ENCODE measurements at regions not wholly inside any gene's neighbourhood (a gene's known extent, or its start where the extent isn't known, plus 50 kb on each side); places are given as distances from the start of the nearest gene placed in this dataset.

- no peak for TF ChIP-seq POLR2A (IDR thresholded peaks at IDR 0.05; ENCODE audit: borderline replicate concordance, extremely low read depth, insufficient read depth, insufficient read length)
- no peak for TF ChIP-seq CBX3 (IDR thresholded peaks at IDR 0.05; ENCODE audit: low read depth)
Observed at GRCh38 chr4:30024526-30024925, 695.6 kb upstream of the PCDH7 start (continued).

- ATAC-seq: no peak
- ChIA-PET CTCF (no interaction called here), RAD21 (ENCODE audit: low non-redundant PET in 1 of 2, low total read pairs in 2 of 2, uncharacterized antibody in 2 of 2, unreplicated experiment in 2 of 2) (no interaction called here), POLR2A (no interaction called here)
- Histone ChIP-seq H3K4me1 (ENCODE audit: control insufficient read depth in 1 of 2, insufficient read depth in 2 of 2, low read length in 2 of 2) (peaks cover 0 to 4% of the 10 kb centered on the region in 2 experiments; a peak in 2 of 4 replicates), H3K9me2 (ENCODE audit: insufficient read depth) (no peaks in the 10 kb centered on the region), H3K79me2 (ENCODE audit: insufficient read depth, low read length) (no peaks in the 10 kb centered on the region), H3K27me3 (ENCODE audit: insufficient read depth, low read length) (no peaks in the 10 kb centered on the region), H3K9me3 (ENCODE audit: control insufficient read depth in 1 of 2, insufficient read depth in 1 of 2, low read depth in 1 of 2, low read length in 2 of 2) (no peaks in the 10 kb centered on the region), H3K4me3 (replicated peaks in 1 of 2; ENCODE audit: low read depth in 1 of 2, low read length in 2 of 2) (no peak overlapping the region), H4K20me1 (ENCODE audit: insufficient read depth) (no peaks in the 10 kb centered on the region), H3K9ac (ENCODE audit: low read length) (no peak overlapping the region), H2AFZ (ENCODE audit: low read depth, low read length, poor library complexity, severe bottlenecking) (no peak overlapping the region), H3K4me2 (ENCODE audit: low read length) (no peak overlapping the region), H3K36me3 (ENCODE audit: control insufficient read depth in 1 of 2, insufficient read depth in 2 of 2, low read length in 2 of 2) (no peaks in the 10 kb centered on the region), H3K27ac (ENCODE audit: low read depth, low read length) (no peak overlapping the region)
- no peak for TF ChIP-seq CTCF (IDR thresholded peaks at IDR 0.05 in 2 of 3, conservative IDR thresholded peaks at IDR 0.05 in 1 of 3; ENCODE audit: borderline replicate concordance in 1 of 3, insufficient read depth in 1 of 3, low read depth in 2 of 3, low read length in 2 of 3)
- TF ChIP-seq SRF (IDR thresholded peaks at IDR 0.05; ENCODE audit: low read depth): no peak
- no peak for TF ChIP-seq RAD21 (IDR thresholded peaks at IDR 0.05; ENCODE audit: low read depth)
- TF ChIP-seq ELF1 (IDR thresholded peaks at IDR 0.05; ENCODE audit: borderline replicate concordance, low read depth): no peak
- no peak for TF ChIP-seq ZNF274 (IDR thresholded peaks at IDR 0.05; ENCODE audit: low read depth, low read length)
- TF ChIP-seq ATF3 (IDR thresholded peaks at IDR 0.05): no peak
- no peak for TF ChIP-seq SIN3A (IDR thresholded peaks at IDR 0.05; ENCODE audit: low read depth)
- TF ChIP-seq POLR2AphosphoS5 (IDR thresholded peaks at IDR 0.05; ENCODE audit: low read depth, low read length): no peak
- no peak for TF ChIP-seq CBX3 (IDR thresholded peaks at IDR 0.05; ENCODE audit: low read depth)
- TF ChIP-seq EGR1 (IDR thresholded peaks at IDR 0.05; ENCODE audit: low read depth): no peak
- no peak for TF ChIP-seq CEBPB (IDR thresholded peaks at IDR 0.05; ENCODE audit: low read depth)
- no peak for TF ChIP-seq ZBTB33 (IDR thresholded peaks at IDR 0.05; ENCODE audit: extremely low read depth, insufficient replicate concordance, low read length)
- no peak for TF ChIP-seq ZFX (IDR thresholded peaks at IDR 0.05)
- TF ChIP-seq YY1 (IDR thresholded peaks at IDR 0.05; ENCODE audit: extremely low read depth, insufficient replicate concordance, low read depth, low read length): no peak
- TF ChIP-seq EZH2 (IDR thresholded peaks at IDR 0.05): no peak
- no peak for TF ChIP-seq TCF7L2 (IDR thresholded peaks at IDR 0.05; ENCODE audit: borderline replicate concordance, extremely low read depth, insufficient read depth, insufficient read length)
- no peak for TF ChIP-seq FOSL1 (IDR thresholded peaks at IDR 0.05; ENCODE audit: low read depth)
- no peak for TF ChIP-seq SP1 (IDR thresholded peaks at IDR 0.05; ENCODE audit: low read depth)
- TF ChIP-seq POLR2A (IDR thresholded peaks at IDR 0.05; ENCODE audit: borderline replicate concordance, extremely low read depth, insufficient read depth, insufficient read length): no peak
- TF ChIP-seq JUND (IDR thresholded peaks at IDR 0.05): no peak
- no TSS peak for BruUV-seq (replicated peaks)
- no peak for DNase-seq (ENCODE audit: low read depth, low spot score)
- intact Hi-C loops (cut with micrococcal nuclease): no loop called here
Observed at GRCh38 chr4:30028826-30029225, 691.3 kb upstream of the PCDH7 start.

All from HCT116 (cell line).